ENCODE measurements at regions not wholly inside any gene's neighbourhood (a gene's known extent, or its start where the extent isn't known, plus 50 kb on each side); places are given as distances from the start of the nearest gene placed in this dataset.

DNA sequence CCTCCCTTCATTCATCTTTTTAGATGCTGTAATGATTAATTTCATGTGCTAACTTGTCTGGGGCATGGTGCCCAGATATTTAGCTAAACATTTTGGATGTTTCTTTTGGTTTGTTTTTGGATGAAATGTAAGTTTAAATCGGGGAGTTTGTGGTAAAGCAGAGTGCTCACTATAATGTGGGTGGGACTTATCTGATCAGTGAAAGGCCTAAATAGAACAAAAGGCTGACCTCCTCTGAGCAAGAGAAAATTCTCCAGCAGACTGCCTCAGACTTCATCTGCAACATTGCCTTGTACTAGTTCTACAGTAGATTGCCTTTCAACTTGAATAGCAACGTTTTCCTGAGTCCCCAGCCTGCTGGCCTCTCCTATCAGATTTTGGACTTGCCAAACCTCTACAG, 183.6 kb downstream of the S1PR1 start:
- TF ChIP-seq EZH2 (IDR thresholded peaks at IDR 0.05) (no peak), POLR2AphosphoS5 (IDR thresholded peaks at IDR 0.05; ENCODE audit: borderline replicate concordance, low read depth, low read length) (no peak), FOXP2 (optimal IDR thresholded peaks at IDR 0.05; ENCODE audit: control extremely low read depth, extremely low read length, insufficient read depth) (no peak)
